Trophoblast cell (in vitro differentiated cells and primary cell): ENCODE measurements at regions not wholly inside any gene's neighbourhood (a gene's known extent, or its start where the extent isn't known, plus 50 kb on each side); places are given as distances from the start of the nearest gene placed in this dataset.

ENCODE experiments used
- DNase-seq, 2 donors: peaks; one replicate each; pipeline ENCODE4 v3.0.0-alpha.2; 2016
- H2AFZ ChIP-seq: 2 replicates; pipeline ENCODE4 v1.6.1; 2013; ENCODE audit warnings: low read length, moderate library complexity, mild to moderate bottlenecking; ENCODE audit not compliant: insufficient read depth, poor library complexity
- H2AK5ac ChIP-seq: 2 replicates; pipeline ENCODE4 v1.6.1; 2013; ENCODE audit warnings: mild to moderate bottlenecking, low read length
- H2BK120ac ChIP-seq: 2 replicates; pipeline ENCODE4 v1.6.1; 2013; ENCODE audit warnings: low read length, mild to moderate bottlenecking, moderate library complexity; ENCODE audit not compliant: insufficient read depth, poor library complexity
- H2BK12ac ChIP-seq: 2 replicates; pipeline ENCODE4 v1.6.1; 2013; ENCODE audit warnings: mild to moderate bottlenecking, low read length, moderate library complexity
- H2BK5ac ChIP-seq: 2 replicates; pipeline ENCODE4 v1.6.1; 2013; ENCODE audit warnings: low read length, low read depth, moderate library complexity, mild to moderate bottlenecking; ENCODE audit not compliant: poor library complexity
- H3K14ac ChIP-seq: 2 replicates; pipeline ENCODE4 v1.6.1; 2013; ENCODE audit warnings: mild to moderate bottlenecking, low read length
- H3K18ac ChIP-seq: 2 replicates; pipeline ENCODE4 v1.6.1; 2013; ENCODE audit warnings: mild to moderate bottlenecking, low read length
- H3K23ac ChIP-seq: 2 replicates; pipeline ENCODE4 v1.6.1; 2013; ENCODE audit warnings: low read length
- H3K27ac ChIP-seq: 2 replicates; pipeline ENCODE4 v1.5.1; 2013; ENCODE audit warnings: low read depth, mild to moderate bottlenecking, inconsistent platforms, low read length, moderate library complexity
- H3K27me3 ChIP-seq: 2 replicates; pipeline ENCODE4 v1.6.1; 2013; ENCODE audit warnings: inconsistent platforms, mild to moderate bottlenecking, low read length, moderate library complexity; ENCODE audit not compliant: insufficient read depth
- H3K36me3 ChIP-seq, 2 experiments: 1 replicate in 1 of 2; 2 replicates in 1 of 2; pipeline ENCODE4 v1.6.1; 2013; ENCODE audit warnings: low read length in 2 of 2, mild to moderate bottlenecking in 2 of 2, moderate library complexity in 1 of 2; ENCODE audit not compliant: insufficient read depth in 2 of 2, control insufficient read depth in 1 of 2
- H3K4ac ChIP-seq: 2 replicates; pipeline ENCODE4 v1.6.1; 2013; ENCODE audit warnings: low read depth, mild to moderate bottlenecking, low read length, moderate library complexity
- H3K4me1 ChIP-seq, 2 experiments: 1 replicate in 1 of 2; 2 replicates in 1 of 2; pipeline ENCODE4 v1.6.1; 2013; ENCODE audit warnings: low read length in 2 of 2, mild to moderate bottlenecking in 2 of 2, moderate library complexity in 1 of 2; ENCODE audit not compliant: insufficient read depth in 2 of 2, control insufficient read depth in 1 of 2
- H3K4me2 ChIP-seq: 2 replicates; pipeline ENCODE4 v1.6.1; 2013; ENCODE audit warnings: inconsistent platforms, mild to moderate bottlenecking, low read length, moderate library complexity
- H3K4me3 ChIP-seq: 2 replicates; pipeline ENCODE4 v1.5.1; 2013; ENCODE audit warnings: mild to moderate bottlenecking, low read depth, low read length, inconsistent platforms
- H3K79me1 ChIP-seq: one replicate; pipeline ENCODE4 v1.6.1; 2013; ENCODE audit warnings: low read length
- H3K79me2 ChIP-seq: 2 replicates; pipeline ENCODE4 v1.6.1; 2013; ENCODE audit warnings: low read length, mild to moderate bottlenecking; ENCODE audit not compliant: control insufficient read depth, insufficient read depth, poor library complexity
- H3K9ac ChIP-seq: 2 replicates; pipeline ENCODE4 v1.6.1; 2013; ENCODE audit warnings: mild to moderate bottlenecking, low read length
- H3K9me3 ChIP-seq: 2 replicates; pipeline ENCODE4 v1.6.1; 2013; ENCODE audit warnings: low read depth, mild to moderate bottlenecking, control low read depth, inconsistent platforms, low read length; ENCODE audit not compliant: insufficient read depth
- H4K12ac ChIP-seq: 2 replicates; pipeline ENCODE4 v1.6.1; 2013; ENCODE audit warnings: low read depth, mild to moderate bottlenecking, low read length, moderate library complexity
- H4K8ac ChIP-seq: 2 replicates; pipeline ENCODE4 v1.6.1; 2013; ENCODE audit warnings: low read depth, mild to moderate bottlenecking, low read length, moderate library complexity
- H4K91ac ChIP-seq: one replicate; pipeline ENCODE4 v1.6.1; 2013; ENCODE audit warnings: low read depth, mild to moderate bottlenecking, low read length, moderate library complexity
- WGBS: extraction: QIAGEN DNeasy Blood & Tissue Kit; methylation state at CpG from one replicate; pipeline ENCODE4 v1.1.7; 2013; ENCODE audit warnings: missing lambda C conversion rate; ENCODE audit not compliant: insufficient read length, insufficient coverage; ENCODE audit errors: extremely low coverage; 5-methylcytosine and 5-hydroxymethylcytosine counted together

GRCh38 chrX:791479-792034 lies 161.0 kb downstream of the SHOX start:
- H3K36me3 ChIP-seq = no peaks in the 10 kb centered on the region
- no peaks in the 10 kb centered on the region for H3K79me1 ChIP-seq
- no peaks in the 10 kb centered on the region for H3K27me3 ChIP-seq
- H3K9me3 ChIP-seq = peaks cover 2% of the 10 kb centered on the region
- no peak for DNase-seq
- H3K23ac ChIP-seq = no peak overlapping the region
- peak overlapping the region; percentile 14 for H3K9ac ChIP-seq
- no peak overlapping the region for H3K14ac ChIP-seq
- H3K79me2 ChIP-seq = no peaks in the 10 kb centered on the region
- H2BK120ac ChIP-seq = no peak overlapping the region
- no peak overlapping the region for H3K18ac ChIP-seq
- H4K8ac ChIP-seq = no peak overlapping the region
- H3K27ac ChIP-seq = no peak overlapping the region
- no peak overlapping the region for H2BK12ac ChIP-seq
- no peak overlapping the region for H3K4me2 ChIP-seq
- WGBS = no CpG with 5 or more reads among the region's 14 CpGs
- no peak overlapping the region for H3K4me3 ChIP-seq
- peaks cover 2% of the 10 kb centered on the region in 2 experiments for H3K4me1 ChIP-seq
- H3K4ac ChIP-seq = no peak overlapping the region
- H2AFZ ChIP-seq = no peak overlapping the region
- no peak overlapping the region for H4K12ac ChIP-seq
- no peak overlapping the region for H4K91ac ChIP-seq
- no peak overlapping the region for H2BK5ac ChIP-seq
- H2AK5ac ChIP-seq = no peak overlapping the region

GRCh38 chrX:790783-791360 lies 160.3 kb downstream of the SHOX start:
- WGBS = no CpG with 5 or more reads among the region's 30 CpGs
- no peak overlapping the region for H3K9ac ChIP-seq

GRCh38 chrX:790041-790506 lies 159.5 kb downstream of the SHOX start:
- no peak overlapping the region for H2AK5ac ChIP-seq
- no CpG with 5 or more reads among the region's 18 CpGs for WGBS
- no peak overlapping the region for H3K27ac ChIP-seq
- H3K18ac ChIP-seq = no peak overlapping the region
- no peak for DNase-seq
- no peak overlapping the region for H4K91ac ChIP-seq
- H3K79me2 ChIP-seq = no peaks in the 10 kb centered on the region
- H3K4me2 ChIP-seq = no peak overlapping the region
- H4K12ac ChIP-seq = no peak overlapping the region
- no peak overlapping the region for H3K14ac ChIP-seq
- H3K23ac ChIP-seq = no peak overlapping the region
- peaks cover 2 to 6% of the 10 kb centered on the region in 2 experiments for H3K4me1 ChIP-seq
- no peaks in the 10 kb centered on the region for H3K36me3 ChIP-seq
- peaks cover 2% of the 10 kb centered on the region for H3K9me3 ChIP-seq
- no peaks in the 10 kb centered on the region for H3K27me3 ChIP-seq
- no peak overlapping the region for H2BK120ac ChIP-seq
- no peak overlapping the region for H3K4ac ChIP-seq
- no peak overlapping the region for H2BK5ac ChIP-seq
- no peaks in the 10 kb centered on the region for H3K79me1 ChIP-seq
- no peak overlapping the region for H2BK12ac ChIP-seq
- H3K4me3 ChIP-seq = no peak overlapping the region
- no peak overlapping the region for H3K9ac ChIP-seq
- H4K8ac ChIP-seq = no peak overlapping the region
- no peak overlapping the region for H2AFZ ChIP-seq

More at GRCh38 chrX:790783-791360, 160.3 kb downstream of the SHOX start:
- Histone ChIP-seq H3K27me3 (no peaks in the 10 kb centered on the region), H2BK120ac (no peak overlapping the region), H3K79me1 (no peaks in the 10 kb centered on the region), H3K4ac (no peak overlapping the region), H4K8ac (no peak overlapping the region), H3K23ac (no peak overlapping the region), H3K36me3 (no peaks in the 10 kb centered on the region), H4K91ac (no peak overlapping the region), H2AK5ac (no peak overlapping the region), H4K12ac (no peak overlapping the region), H3K4me1 (peaks cover 2 to 6% of the 10 kb centered on the region in 2 experiments), H3K18ac (no peak overlapping the region), H2BK5ac (no peak overlapping the region), H3K4me3 (no peak overlapping the region), H3K27ac (no peak overlapping the region), H2BK12ac (no peak overlapping the region), H3K4me2 (no peak overlapping the region), H2AFZ (no peak overlapping the region), H3K14ac (no peak overlapping the region), H3K9me3 (peaks cover 2% of the 10 kb centered on the region), H3K79me2 (no peaks in the 10 kb centered on the region)
- no peak for DNase-seq

- DNase-seq = no peak
- H3K36me3 ChIP-seq = no peaks in the 10 kb centered on the region
- no peak overlapping the region for H2BK5ac ChIP-seq
- H3K9me3 ChIP-seq = peaks cover 2% of the 10 kb centered on the region
- no peak overlapping the region for H3K4me3 ChIP-seq
- H2AK5ac ChIP-seq = no peak overlapping the region
- H3K27ac ChIP-seq = no peak overlapping the region
- H4K91ac ChIP-seq = no peak overlapping the region
- no peak overlapping the region for H4K8ac ChIP-seq
- H3K79me2 ChIP-seq = no peaks in the 10 kb centered on the region
- H4K12ac ChIP-seq = no peak overlapping the region
- H3K23ac ChIP-seq = no peak overlapping the region
- no peak overlapping the region for H3K18ac ChIP-seq
- H3K4ac ChIP-seq = no peak overlapping the region
- peak overlapping the region; percentile 11 for H2BK12ac ChIP-seq
- H3K79me1 ChIP-seq = no peaks in the 10 kb centered on the region
- peaks cover 2 to 6% of the 10 kb centered on the region in 2 experiments for H3K4me1 ChIP-seq
- H2BK120ac ChIP-seq = no peak overlapping the region
- no peak overlapping the region for H3K9ac ChIP-seq
- no peak overlapping the region for H3K4me2 ChIP-seq
- no CpG with 5 or more reads among the region's 9 CpGs for WGBS
- H3K27me3 ChIP-seq = no peaks in the 10 kb centered on the region
- no peak overlapping the region for H2AFZ ChIP-seq
- H3K14ac ChIP-seq = no peak overlapping the region
These were observed 158.5 kb downstream of the SHOX start for GRCh38 chrX:789096-789495.
